HG03469 (cell line): ENCODE measurements at regions not wholly inside any gene's neighbourhood (a gene's known extent, or its start where the extent isn't known, plus 50 kb on each side); places are given as distances from the start of the nearest gene placed in this dataset.
"Not testable (repeated sequence)": the region's sequence is repeated elsewhere in the genome, so short reads cannot be mapped to it uniquely, and the experiment has no call there.

Experiments
- ATAC-seq: cut with Tn5 transposase; IDR thresholded peaks from one replicate; pipeline ENCODE4 v1.9.1; 2021; ENCODE audit warnings: mild to moderate bottlenecking, moderate library complexity, moderate number of reproducible peaks; ENCODE audit not compliant: unreplicated experiment

- no peak for ATAC-seq
Observed at GRCh38 chr12:87596134-87596533, 433.1 kb downstream of the C12orf50 start.

- ATAC-seq = no peak
Observed at GRCh38 chr12:87585882-87586557, 443.2 kb downstream of the C12orf50 start.

GRCh38 chr12:87579091-87579490 lies 450.1 kb downstream of the C12orf50 start:
- not testable (repeated sequence) for ATAC-seq

- no peak for ATAC-seq
Observed at GRCh38 chr12:87575906-87576305, 453.3 kb downstream of the C12orf50 start.

GRCh38 chr12:87566918-87567317 lies 462.3 kb downstream of the C12orf50 start:
- ATAC-seq = not testable (repeated sequence)

- no peak for ATAC-seq
Observed at GRCh38 chr12:87556985-87557384, 472.2 kb downstream of the C12orf50 start.

- not testable (repeated sequence) for ATAC-seq
Observed at GRCh38 chr12:87531213-87531612, 498.0 kb downstream of the C12orf50 start.

- no peak for ATAC-seq
Observed at GRCh38 chr12:87529413-87529812, 499.8 kb downstream of the C12orf50 start.

GRCh38 chr12:87520968-87521367 lies 508.2 kb downstream of the C12orf50 start:
- no peak for ATAC-seq

- ATAC-seq = no peak
Observed at GRCh38 chr12:87518481-87518880, 510.7 kb downstream of the C12orf50 start.

- no peak for ATAC-seq
Observed at GRCh38 chr12:87518036-87518435, 511.2 kb downstream of the C12orf50 start.

GRCh38 chr12:87513536-87514280 lies 515.5 kb downstream of the C12orf50 start:
- ATAC-seq = no peak

GRCh38 chr12:87511371-87511770 lies 517.8 kb downstream of the C12orf50 start:
- ATAC-seq = no peak

GRCh38 chr12:87509237-87509820 lies 519.9 kb downstream of the C12orf50 start:
- no peak for ATAC-seq

GRCh38 chr12:87491598-87491997 lies 537.6 kb downstream of the C12orf50 start:
- no peak for ATAC-seq

- ATAC-seq = no peak
Observed at GRCh38 chr12:87491089-87491488, 538.1 kb downstream of the C12orf50 start.

- ATAC-seq = no peak
Observed at GRCh38 chr12:87469295-87469694, 559.9 kb downstream of the C12orf50 start.

GRCh38 chr12:87467936-87468335 lies 561.3 kb downstream of the C12orf50 start:
- no peak for ATAC-seq

GRCh38 chr12:87464565-87464964 lies 564.6 kb downstream of the C12orf50 start:
- ATAC-seq = no peak

GRCh38 chr12:87444039-87444438 lies 585.2 kb downstream of the C12orf50 start:
- ATAC-seq = no peak

- no peak for ATAC-seq
Observed at GRCh38 chr12:87441511-87441910, 587.7 kb downstream of the C12orf50 start.
